ENCODE measurements at regions not wholly inside any gene's neighbourhood (a gene's known extent, or its start where the extent isn't known, plus 50 kb on each side); places are given as distances from the start of the nearest gene placed in this dataset.

DNA sequence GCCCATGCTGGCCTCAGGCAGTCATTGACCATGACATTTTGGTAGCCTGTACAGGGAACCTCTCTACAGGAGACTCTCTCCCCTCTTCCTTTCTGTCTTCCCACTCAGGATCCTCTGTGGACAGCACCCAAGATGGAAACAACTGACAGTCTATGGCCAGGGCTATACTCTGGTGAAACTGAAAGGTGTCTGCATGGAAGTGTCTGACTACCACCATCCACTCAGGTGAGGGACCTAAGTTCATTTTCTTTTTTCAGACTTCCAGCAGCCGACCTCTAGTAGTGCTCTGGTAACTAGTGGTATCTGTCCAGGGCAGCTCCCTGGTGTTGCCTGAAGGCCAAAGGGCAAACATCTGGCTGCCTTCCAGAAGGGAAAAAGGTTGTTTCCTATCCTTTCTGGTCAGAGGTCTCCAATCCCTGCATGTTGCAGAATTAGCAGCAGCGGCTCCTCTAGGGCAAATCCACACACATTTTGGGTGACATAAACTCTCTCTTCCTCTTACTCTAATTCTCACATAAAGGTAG lies 804.5 kb downstream of the C4orf33 start:
- ATAC-seq = peak; percentile 96 to 98 (median 97)
- Histone ChIP-seq H3K4me3 (no peak overlapping the region), H3K27ac (peak overlapping the region in 2 of 3 donors; percentile 19 to 50), H3K9me3 (no peaks in the 10 kb centered on the region), H3K27me3 (no peaks in the 10 kb centered on the region), H3K36me3 (no peaks in the 10 kb centered on the region), H3K4me1 (peaks cover 0 to 23% (median 10%) of the 10 kb centered on the region in 4 donors)
- peak; percentile 63 to 89 (median 72) for DNase-seq
- no peak for TF ChIP-seq POLR2A (IDR thresholded peaks at IDR 0.05)
- TF ChIP-seq, protein P1, sequence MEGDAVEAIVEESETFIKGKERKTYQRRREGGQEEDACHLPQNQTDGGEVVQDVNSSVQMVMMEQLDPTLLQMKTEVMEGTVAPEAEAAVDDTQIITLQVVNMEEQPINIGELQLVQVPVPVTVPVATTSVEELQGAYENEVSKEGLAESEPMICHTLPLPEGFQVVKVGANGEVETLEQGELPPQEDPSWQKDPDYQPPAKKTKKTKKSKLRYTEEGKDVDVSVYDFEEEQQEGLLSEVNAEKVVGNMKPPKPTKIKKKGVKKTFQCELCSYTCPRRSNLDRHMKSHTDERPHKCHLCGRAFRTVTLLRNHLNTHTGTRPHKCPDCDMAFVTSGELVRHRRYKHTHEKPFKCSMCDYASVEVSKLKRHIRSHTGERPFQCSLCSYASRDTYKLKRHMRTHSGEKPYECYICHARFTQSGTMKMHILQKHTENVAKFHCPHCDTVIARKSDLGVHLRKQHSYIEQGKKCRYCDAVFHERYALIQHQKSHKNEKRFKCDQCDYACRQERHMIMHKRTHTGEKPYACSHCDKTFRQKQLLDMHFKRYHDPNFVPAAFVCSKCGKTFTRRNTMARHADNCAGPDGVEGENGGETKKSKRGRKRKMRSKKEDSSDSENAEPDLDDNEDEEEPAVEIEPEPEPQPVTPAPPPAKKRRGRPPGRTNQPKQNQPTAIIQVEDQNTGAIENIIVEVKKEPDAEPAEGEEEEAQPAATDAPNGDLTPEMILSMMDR (IDR thresholded peaks at IDR 0.05) = no peak
- WGBS (ENCODE audit: insufficient coverage, low coverage, low lambda C conversion rate, missing lambda C conversion rate) = 0% methylated on average over 2 of the region's 2 CpGs
- intact Hi-C loops (cut with DNase I) = no loop called here

DNA sequence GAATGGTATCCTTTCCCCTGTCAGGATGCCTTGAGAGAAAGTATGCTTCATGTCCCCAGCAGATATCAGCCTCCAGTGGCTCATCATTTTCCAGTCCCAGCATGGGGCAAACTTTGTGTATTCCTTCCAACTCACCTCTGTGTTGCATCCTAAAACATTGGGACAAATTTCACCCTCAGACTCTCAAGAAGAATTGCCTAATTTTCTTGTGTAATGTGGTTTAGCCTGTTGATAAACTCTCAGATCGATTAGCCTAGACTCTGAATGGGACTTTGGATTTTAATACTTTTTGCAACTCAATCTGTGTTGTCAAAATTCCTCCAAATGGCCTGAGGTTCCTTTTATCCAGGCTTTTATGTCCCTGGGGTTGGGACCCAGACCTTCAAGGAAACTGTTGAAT lies 805.3 kb downstream of the C4orf33 start:
- DNase-seq (no peak), ATAC-seq (peak in 3 of 4 donors; percentile 14 to 52 (median 15))
- Histone ChIP-seq H3K4me3 (no peak overlapping the region), H3K27ac (peak overlapping the region in 1 of 3 donors; percentile 19), H3K27me3 (no peaks in the 10 kb centered on the region), H3K9me3 (no peaks in the 10 kb centered on the region), H3K4me1 (peaks cover 0 to 23% (median 10%) of the 10 kb centered on the region in 4 donors), H3K36me3 (no peaks in the 10 kb centered on the region)
- intact Hi-C loops (cut with DNase I) = no loop called here
- TF ChIP-seq, protein P1 (IDR thresholded peaks at IDR 0.05) = no peak
- TF ChIP-seq POLR2A (IDR thresholded peaks at IDR 0.05) = no peak
- 25% methylated on average over 1 of the region's 1 CpG for WGBS (ENCODE audit: insufficient coverage, low coverage, low lambda C conversion rate, missing lambda C conversion rate)

DNA sequence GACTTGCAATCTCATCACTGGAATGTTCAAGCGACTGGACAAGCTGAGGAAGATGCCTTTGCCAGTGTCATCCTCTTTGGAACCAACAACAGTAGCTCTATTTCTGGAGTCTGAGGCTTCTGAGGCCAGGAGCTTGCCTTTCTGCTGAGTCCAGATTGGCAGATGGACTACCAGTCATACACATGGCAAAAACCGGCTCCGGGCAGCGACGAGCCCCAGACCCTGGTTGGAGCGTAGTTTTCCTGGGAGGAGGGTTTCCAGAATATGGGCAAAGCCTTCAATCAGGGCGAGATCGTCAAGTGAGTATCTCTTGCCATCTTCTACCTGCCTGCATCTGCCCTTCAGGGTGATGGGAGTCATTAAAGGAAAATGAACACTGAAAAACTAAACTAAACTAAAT lies 807.9 kb downstream of the C4orf33 start:
- Histone ChIP-seq H3K4me3 (no peak overlapping the region), H3K4me1 (peaks cover 0 to 23% (median 10%) of the 10 kb centered on the region in 4 donors), H3K36me3 (no peaks in the 10 kb centered on the region), H3K27me3 (no peaks in the 10 kb centered on the region), H3K27ac (no peak overlapping the region), H3K9me3 (no peaks in the 10 kb centered on the region)
- TF ChIP-seq POLR2A (IDR thresholded peaks at IDR 0.05) = no peak
- TF ChIP-seq, protein P1 (IDR thresholded peaks at IDR 0.05) = no peak
- DNase-seq = no peak
- intact Hi-C loops (cut with DNase I) = no loop called here
- no peak for ATAC-seq
- 93% methylated on average over 5 of the region's 8 CpGs for WGBS (ENCODE audit: insufficient coverage, low coverage, low lambda C conversion rate, missing lambda C conversion rate)

DNA sequence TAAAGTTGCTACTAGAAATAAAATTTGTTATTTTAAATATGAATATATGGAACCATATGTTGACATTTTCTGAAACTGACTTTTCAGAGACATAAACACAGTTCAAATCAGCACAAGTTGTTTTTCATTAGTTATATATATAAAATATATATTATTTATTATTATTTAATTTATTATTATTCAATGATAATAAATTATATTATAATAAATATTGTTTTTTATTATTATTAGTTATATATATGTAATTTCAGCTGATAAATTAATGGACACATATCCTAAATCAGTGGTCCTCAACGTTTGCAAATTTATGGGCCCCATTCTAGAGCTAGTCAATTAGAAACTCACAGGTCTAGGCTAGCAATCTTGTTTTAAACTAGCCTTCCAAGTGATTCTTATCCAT lies 809.3 kb downstream of the C4orf33 start:
- WGBS (ENCODE audit: insufficient coverage, low coverage, low lambda C conversion rate, missing lambda C conversion rate) = 52% methylated on average over 1 of the region's 1 CpG
- no peak for DNase-seq
- no peak for ATAC-seq
- no peak for TF ChIP-seq POLR2A (IDR thresholded peaks at IDR 0.05)
- TF ChIP-seq, protein P1 (IDR thresholded peaks at IDR 0.05) = no peak
- intact Hi-C loops (cut with DNase I) = no loop called here
- no peaks in the 10 kb centered on the region for H3K36me3 ChIP-seq
- H3K9me3 ChIP-seq = no peaks in the 10 kb centered on the region
- H3K4me1 ChIP-seq = peaks cover 0 to 14% (median 6%) of the 10 kb centered on the region in 4 donors
- no peak overlapping the region for H3K4me3 ChIP-seq
- no peak overlapping the region for H3K27ac ChIP-seq
- no peaks in the 10 kb centered on the region for H3K27me3 ChIP-seq

DNA sequence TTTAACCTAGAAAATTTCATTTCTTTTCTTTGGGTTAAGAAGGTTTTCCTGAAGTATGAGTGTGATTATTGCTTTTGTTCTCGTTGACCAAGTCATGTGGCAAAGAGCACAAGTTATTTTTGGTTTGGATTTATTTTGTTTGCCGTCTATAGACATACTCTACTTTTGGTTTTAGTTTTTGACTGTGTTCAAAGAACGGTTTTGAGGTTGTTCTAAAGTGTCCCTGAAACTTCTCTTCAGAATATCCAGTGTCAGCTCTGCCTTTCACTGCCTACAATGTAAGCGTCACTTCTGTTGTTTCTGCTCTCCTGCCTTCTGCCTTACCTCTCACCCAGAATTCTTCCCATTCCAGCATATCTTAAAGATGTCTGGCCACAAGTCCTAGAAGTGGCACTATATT lies 812.2 kb downstream of the C4orf33 start:
- no peak for TF ChIP-seq POLR2A (IDR thresholded peaks at IDR 0.05)
- TF ChIP-seq, protein P1 (IDR thresholded peaks at IDR 0.05) = no peak
- no peak for DNase-seq
- ATAC-seq = no peak
- no peak overlapping the region for H3K27ac ChIP-seq
- H3K27me3 ChIP-seq = no peaks in the 10 kb centered on the region
- no peak overlapping the region for H3K4me3 ChIP-seq
- H3K36me3 ChIP-seq = no peaks in the 10 kb centered on the region
- no peaks in the 10 kb centered on the region for H3K4me1 ChIP-seq
- intact Hi-C loops (cut with DNase I) = no loop called here
- no peaks in the 10 kb centered on the region for H3K9me3 ChIP-seq
- 86% methylated on average over 4 of the region's 4 CpGs for WGBS (ENCODE audit: insufficient coverage, low coverage, low lambda C conversion rate, missing lambda C conversion rate)

Data from right lobe of liver (tissue), 6 donors.